CD4-positive, alpha-beta T cell (primary cell): ENCODE measurements at regions not wholly inside any gene's neighbourhood (a gene's known extent, or its start where the extent isn't known, plus 50 kb on each side); places are given as distances from the start of the nearest gene placed in this dataset.

Experiments used
- ATAC-seq: fragments of 200-7000 bp; cut with Tn5 transposase; one replicate; pipeline ENCODE4 v1.10.0; 2022; ENCODE audit warnings: mild to moderate bottlenecking; ENCODE audit not compliant: poor library complexity
- CTCF ChIA-PET: fragments of 350-600 bp; sonication (Branson Sonifier 250); formaldehyde crosslinking; loops from one replicate; lab custom pipeline; 2021; ENCODE audit warnings: antibody characterized with exemption, inconsistent platforms; lab: Charles Lee
- POLR2A ChIA-PET: fragments of 350-600 bp; sonication (Branson Sonifier 250); formaldehyde crosslinking; loops from one replicate; lab custom pipeline; 2021; ENCODE audit warnings: antibody characterized with exemption, inconsistent platforms; lab: Charles Lee
- DNase-seq, 14 experiments: peaks; one replicate each; pipeline ENCODE4 v3.0.0-alpha.2; 2013 to 2020; ENCODE audit warnings: mixed read lengths in 2 of 14
- H3K27ac ChIP-seq, 2 donors: one replicate each; pipeline versions ENCODE4 v1.5.1 to v1.7.0; 2013; ENCODE audit warnings: low read length in 2 of 2, low read depth in 1 of 2, mild to moderate bottlenecking in 1 of 2
- H3K27me3 ChIP-seq, 2 experiments: 1 replicate in 1 of 2; 2 replicates in 1 of 2; pipeline versions ENCODE4 v1.6.1 to v1.7.0; 2013; ENCODE audit warnings: low read length in 2 of 2, control low read depth in 1 of 2, mild to moderate bottlenecking in 1 of 2, moderate library complexity in 1 of 2; ENCODE audit not compliant: insufficient read depth in 2 of 2, control insufficient read depth in 1 of 2
- H3K36me3 ChIP-seq: one replicate; pipeline ENCODE4 v1.6.1; 2013; ENCODE audit warnings: low read length, control low read depth; ENCODE audit not compliant: insufficient read depth
- H3K4me1 ChIP-seq: one replicate; pipeline ENCODE4 v1.6.1; 2013; ENCODE audit warnings: low read length, control low read depth; ENCODE audit not compliant: insufficient read depth
- H3K4me3 ChIP-seq: one replicate; pipeline ENCODE4 v1.5.1; 2013; ENCODE audit warnings: mild to moderate bottlenecking, low read length, moderate library complexity
- H3K9me3 ChIP-seq, 2 experiments: 1 replicate in 1 of 2; 2 replicates in 1 of 2; pipeline versions ENCODE4 v1.6.1 to v1.7.0; 2013; ENCODE audit warnings: low read length in 2 of 2, mild to moderate bottlenecking in 2 of 2, control low read depth in 1 of 2, moderate library complexity in 1 of 2; ENCODE audit not compliant: control insufficient read depth in 1 of 2, insufficient read depth in 1 of 2
- H3K27ac Mint-ChIP-seq: one replicate; pipeline ENCODE4 v1.8.0; 2020; ENCODE audit warnings: mixed read lengths
- H3K27me3 Mint-ChIP-seq: one replicate; pipeline ENCODE4 v1.8.0; 2021; ENCODE audit warnings: mixed read lengths
- H3K36me3 Mint-ChIP-seq: one replicate; pipeline ENCODE4 v1.8.0; 2021; ENCODE audit warnings: low read depth, mixed read lengths
- H3K4me1 Mint-ChIP-seq: one replicate; pipeline ENCODE4 v1.8.0; 2021; ENCODE audit warnings: low read depth, mixed read lengths
- H3K4me3 Mint-ChIP-seq: one replicate; pipeline ENCODE4 v1.8.0; 2020; ENCODE audit warnings: mild to moderate bottlenecking, mixed read lengths
- H3K9me3 Mint-ChIP-seq: one replicate; pipeline ENCODE4 v1.8.0; 2020; ENCODE audit warnings: mixed read lengths
- CTCF ChIP-seq: fragments of 200-600 bp; IDR thresholded peaks from one replicate; pipeline ENCODE4 v1.8.0; 2022; ENCODE audit warnings: antibody characterized with exemption, mild to moderate bottlenecking
- intact Hi-C, 2 experiments: fragments of 100-400 bp; cut with DNase I in 1 of 2; cut with micrococcal nuclease in 1 of 2; formaldehyde crosslinking; loops; one replicate each; pipeline versions ENCODE4 v1.15.1 to v1.9.0; 2023 to 2025; cut with DNase I, micrococcal nuclease

GRCh38 chr12:30874455-30875321 is 51.9 kb upstream of the TSPAN11 start:
- H3K4me3 Mint-ChIP-seq = no peak overlapping the region
- no peaks in the 10 kb centered on the region for H3K4me1 ChIP-seq
- intact Hi-C loops = no loop called here
- DNase-seq = no peak
- no peaks in the 10 kb centered on the region for H3K9me3 Mint-ChIP-seq
- POLR2A ChIA-PET = no interaction called here
- no peaks in the 10 kb centered on the region for H3K36me3 ChIP-seq
- CTCF ChIA-PET = interaction anchor here (0.5 kb wide), 1 partner anchor 384 kb away, joined by 3 read pairs; no protein-coding TSS in a partner anchor
- peaks cover 45% of the 10 kb centered on the region for H3K27me3 Mint-ChIP-seq
- TF ChIP-seq CTCF = no peak
- no peaks in the 10 kb centered on the region for H3K4me1 Mint-ChIP-seq
- H3K27ac Mint-ChIP-seq = no peak overlapping the region
- H3K36me3 Mint-ChIP-seq = no peaks in the 10 kb centered on the region
- H3K9me3 ChIP-seq = no peaks in the 10 kb centered on the region
- no peak for ATAC-seq
- peaks cover 0 to 3% of the 10 kb centered on the region in 2 experiments for H3K27me3 ChIP-seq
- H3K4me3 ChIP-seq = no peak overlapping the region
- no peak overlapping the region for H3K27ac ChIP-seq

- Mint-ChIP-seq H3K4me3 (no peak overlapping the region), H3K27me3 (peaks cover 19% of the 10 kb centered on the region), H3K36me3 (no peaks in the 10 kb centered on the region), H3K9me3 (no peaks in the 10 kb centered on the region), H3K27ac (no peak overlapping the region), H3K4me1 (no peaks in the 10 kb centered on the region)
- Histone ChIP-seq H3K4me1 (no peaks in the 10 kb centered on the region), H3K4me3 (no peak overlapping the region), H3K36me3 (no peaks in the 10 kb centered on the region), H3K27ac (no peak overlapping the region), H3K9me3 (no peaks in the 10 kb centered on the region), H3K27me3 (peaks cover 0 to 9% of the 10 kb centered on the region in 2 experiments)
- ChIA-PET POLR2A (no interaction called here), CTCF (interaction anchor here (0.7 kb wide), 1 partner anchor 1009 kb away, joined by 3 read pairs; no protein-coding TSS in a partner anchor)
- intact Hi-C loops = no loop called here
- TF ChIP-seq CTCF = no peak
- no peak for ATAC-seq
- DNase-seq = no peak
These were observed 55.9 kb upstream of the TSPAN11 start for GRCh38 chr12:30870491-30871265.

GRCh38 chr12:30867415-30867814 is 59.1 kb upstream of the TSPAN11 start:
- peaks cover 11% of the 10 kb centered on the region for H3K27me3 Mint-ChIP-seq
- H3K36me3 ChIP-seq = no peaks in the 10 kb centered on the region
- DNase-seq = no peak
- H3K9me3 ChIP-seq = no peaks in the 10 kb centered on the region
- peaks cover 0 to 15% of the 10 kb centered on the region in 2 experiments for H3K27me3 ChIP-seq
- no peak overlapping the region for H3K27ac ChIP-seq
- CTCF ChIA-PET = no interaction called here
- no peak overlapping the region for H3K4me3 ChIP-seq
- no peaks in the 10 kb centered on the region for H3K36me3 Mint-ChIP-seq
- intact Hi-C loops = no loop called here
- no peak overlapping the region for H3K4me3 Mint-ChIP-seq
- H3K4me1 Mint-ChIP-seq = no peaks in the 10 kb centered on the region
- TF ChIP-seq CTCF = no peak
- POLR2A ChIA-PET = no interaction called here
- no peaks in the 10 kb centered on the region for H3K4me1 ChIP-seq
- ATAC-seq = no peak
- no peak overlapping the region for H3K27ac Mint-ChIP-seq
- no peaks in the 10 kb centered on the region for H3K9me3 Mint-ChIP-seq
